Inferior parietal cortex (tissue), 1 donor: ENCODE measurements at regions not wholly inside any gene's neighbourhood (a gene's known extent, or its start where the extent isn't known, plus 50 kb on each side); places are given as distances from the start of the nearest gene placed in this dataset.
"Not testable (repeated sequence)": the region's sequence is repeated elsewhere in the genome, so short reads cannot be mapped to it uniquely, and the experiment has no call there.

Source experiments
- DNase-seq: peaks from one replicate; pipeline ENCODE4 v3.0.0-alpha.2; 2016; ENCODE audit errors: extremely low spot score

- DNase-seq = no peak
Observed at GRCh38 chr7:13708670-13709069, 280.8 kb downstream of the ETV1 start.

- DNase-seq = no peak
Observed at GRCh38 chr7:13713092-13713491, 276.4 kb downstream of the ETV1 start.

GRCh38 chr7:13715534-13715933, 273.9 kb downstream of the ETV1 start:
- DNase-seq = no peak

GRCh38 chr7:13717031-13717430, 272.4 kb downstream of the ETV1 start:
- no peak for DNase-seq

- DNase-seq = peak; percentile 12
Observed at GRCh38 chr7:13724191-13724976, 265.1 kb downstream of the ETV1 start.

GRCh38 chr7:13724977-13725566, 264.4 kb downstream of the ETV1 start:
- DNase-seq = no peak

GRCh38 chr7:13725591-13725990, 263.9 kb downstream of the ETV1 start:
- no peak for DNase-seq

- DNase-seq = no peak
Observed at GRCh38 chr7:13727279-13727678, 262.2 kb downstream of the ETV1 start.

GRCh38 chr7:13727751-13728150, 261.7 kb downstream of the ETV1 start:
- DNase-seq = no peak

GRCh38 chr7:13728430-13728829, 261.0 kb downstream of the ETV1 start:
- not testable (repeated sequence) for DNase-seq

GRCh38 chr7:13731643-13732042, 257.8 kb downstream of the ETV1 start:
- DNase-seq = no peak

GRCh38 chr7:13737563-13737962, 251.9 kb downstream of the ETV1 start:
- DNase-seq = no peak

GRCh38 chr7:13742126-13742525, 247.3 kb downstream of the ETV1 start:
- no peak for DNase-seq

GRCh38 chr7:13742811-13743210, 246.7 kb downstream of the ETV1 start:
- peak; percentile 76 for DNase-seq

- DNase-seq = no peak
Observed at GRCh38 chr7:13743226-13743625, 246.2 kb downstream of the ETV1 start.

GRCh38 chr7:13745530-13745929, 243.9 kb downstream of the ETV1 start:
- DNase-seq = no peak

GRCh38 chr7:13748998-13749397, 240.5 kb downstream of the ETV1 start:
- DNase-seq = no peak

GRCh38 chr7:13749636-13750035, 239.8 kb downstream of the ETV1 start:
- DNase-seq = no peak

- DNase-seq = no peak
Observed at GRCh38 chr7:13751766-13752165, 237.7 kb downstream of the ETV1 start.

- DNase-seq = no peak
Observed at GRCh38 chr7:13757841-13758240, 231.6 kb downstream of the ETV1 start.

- DNase-seq = not testable (repeated sequence)
Observed at GRCh38 chr7:13765853-13766252, 223.6 kb downstream of the ETV1 start.

- no peak for DNase-seq
Observed at GRCh38 chr7:13770305-13770704, 219.2 kb downstream of the ETV1 start.

GRCh38 chr7:13774976-13775375, 214.5 kb downstream of the ETV1 start:
- no peak for DNase-seq

- DNase-seq = no peak
Observed at GRCh38 chr7:13777242-13777641, 212.2 kb downstream of the ETV1 start.
